ENCODE measurements at regions not wholly inside any gene's neighbourhood (a gene's known extent, or its start where the extent isn't known, plus 50 kb on each side); places are given as distances from the start of the nearest gene placed in this dataset.
"Not testable (repeated sequence)": the region's sequence is repeated elsewhere in the genome, so short reads cannot be mapped to it uniquely, and the experiment has no call there.

DNA sequence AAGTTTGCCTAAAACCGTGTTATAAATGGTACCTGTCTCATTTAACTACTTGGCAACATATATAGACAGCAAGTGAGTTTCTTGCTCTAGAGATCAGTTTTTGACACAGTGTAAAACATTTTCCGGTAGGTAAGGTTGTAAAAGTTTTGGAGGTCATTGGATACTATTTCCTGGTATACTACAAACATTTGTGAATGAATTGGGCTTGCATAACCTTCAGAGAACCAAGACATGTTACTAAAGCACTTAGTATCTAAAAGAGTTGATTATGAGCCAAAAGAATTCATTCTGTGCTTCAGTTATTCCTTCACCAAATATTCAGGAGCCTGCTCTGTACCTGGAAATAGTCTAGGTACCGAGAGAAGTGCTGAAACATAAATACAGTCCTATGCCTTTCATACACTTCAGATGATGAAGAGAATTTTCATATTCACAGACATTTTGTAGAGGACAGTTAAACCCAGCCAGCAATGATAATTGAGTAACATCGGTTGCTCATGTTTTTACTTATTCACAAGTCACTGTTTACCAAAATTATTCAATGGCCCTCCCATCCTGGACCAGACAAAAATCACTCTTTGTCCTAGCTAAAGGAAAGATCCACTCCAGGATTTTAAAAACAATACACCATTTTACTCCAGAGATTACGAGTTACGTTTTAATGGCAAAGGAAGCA, 319.4 kb upstream of the RBMS1 start:
- Mint-ChIP-seq H3K27me3 (no peaks in the 10 kb centered on the region), H3K9me3 (no peaks in the 10 kb centered on the region), H3K4me1 (no peaks in the 10 kb centered on the region), H3K4me3 (no peak overlapping the region), H3K27ac (no peak overlapping the region)
- DNase-seq (no peak), ATAC-seq (no peak)

DNA sequence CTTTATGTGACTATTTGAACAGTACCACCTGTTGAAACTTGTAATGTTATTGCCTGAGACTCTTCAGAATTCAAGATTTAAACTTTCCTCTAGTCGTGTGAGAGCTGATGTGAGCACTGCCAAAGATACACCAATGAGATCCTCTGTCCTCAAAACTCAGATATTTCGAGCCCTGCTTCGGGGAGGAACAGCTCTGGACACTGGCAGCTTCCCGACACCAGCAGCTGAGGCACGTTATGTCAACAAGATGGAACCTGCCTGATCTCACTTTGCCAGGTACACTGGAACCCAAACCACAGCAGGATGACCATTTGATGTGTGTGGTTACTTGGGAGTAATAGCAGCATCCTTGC, 319.9 kb upstream of the RBMS1 start:
- DNase-seq (no peak), ATAC-seq (no peak)
- H3K27ac Mint-ChIP-seq = no peak overlapping the region
- H3K4me3 Mint-ChIP-seq = no peak overlapping the region
- H3K27me3 Mint-ChIP-seq = no peaks in the 10 kb centered on the region
- H3K4me1 Mint-ChIP-seq = no peaks in the 10 kb centered on the region
- no peaks in the 10 kb centered on the region for H3K9me3 Mint-ChIP-seq

DNA sequence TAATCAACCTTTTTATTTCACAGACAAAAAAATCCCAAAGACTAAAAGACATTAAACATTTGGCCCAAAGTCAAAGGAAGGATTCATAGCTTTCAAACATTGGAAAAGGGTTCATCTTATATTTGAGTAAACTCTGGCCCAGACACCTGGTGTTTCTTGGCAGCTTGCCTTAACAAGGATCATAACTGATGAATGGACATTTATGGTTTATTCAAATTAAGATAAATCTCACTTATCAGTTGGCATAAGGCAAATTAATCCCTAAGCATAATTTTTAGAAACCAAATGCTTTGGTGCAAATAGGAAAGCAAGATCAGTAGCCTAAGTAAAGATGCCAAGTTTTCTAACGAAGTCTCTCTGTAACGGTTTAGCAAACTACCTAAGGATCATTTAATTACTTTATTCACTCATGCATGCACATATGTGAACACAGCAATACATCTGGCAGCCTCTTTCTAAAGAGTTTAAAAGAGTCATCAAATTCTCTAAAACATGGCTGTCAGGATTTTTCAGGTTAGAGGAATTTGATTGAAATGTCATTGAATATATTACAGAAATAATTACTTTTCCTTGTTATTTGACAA, 323.4 kb upstream of the RBMS1 start:
- H3K27ac Mint-ChIP-seq = no peak overlapping the region
- no peaks in the 10 kb centered on the region for H3K27me3 Mint-ChIP-seq
- no peaks in the 10 kb centered on the region for H3K4me1 Mint-ChIP-seq
- no peak overlapping the region for H3K4me3 Mint-ChIP-seq
- DNase-seq (no peak), ATAC-seq (no peak)
- H3K9me3 Mint-ChIP-seq = peaks cover under 1% of the 10 kb centered on the region in 2 donors

DNA sequence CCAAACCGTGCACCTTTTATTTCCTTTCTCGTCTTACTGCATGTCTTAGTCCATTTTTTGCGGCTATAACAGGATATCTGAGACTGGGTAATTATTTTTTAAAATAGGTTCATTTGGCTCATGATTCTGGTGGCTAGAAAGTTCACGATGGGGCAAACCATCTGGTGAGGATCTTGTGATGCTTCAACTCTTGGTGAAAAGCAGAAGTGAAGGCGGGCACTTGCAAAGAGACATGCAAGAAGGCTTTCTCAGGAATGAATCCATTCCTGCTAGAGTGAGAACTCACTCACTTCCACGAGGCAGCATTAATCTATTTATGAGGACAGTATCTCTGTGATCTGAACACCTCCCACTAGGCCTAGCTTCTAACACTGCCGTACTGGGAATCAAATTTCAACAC, 327.1 kb upstream of the RBMS1 start:
- H3K27me3 Mint-ChIP-seq = no peaks in the 10 kb centered on the region
- H3K4me3 Mint-ChIP-seq = no peak overlapping the region
- H3K9me3 Mint-ChIP-seq = peaks cover 24 to 30% of the 10 kb centered on the region in 2 donors
- ATAC-seq = no peak
- no peak for DNase-seq
- no peak overlapping the region for H3K27ac Mint-ChIP-seq
- H3K4me1 Mint-ChIP-seq = no peaks in the 10 kb centered on the region

DNA sequence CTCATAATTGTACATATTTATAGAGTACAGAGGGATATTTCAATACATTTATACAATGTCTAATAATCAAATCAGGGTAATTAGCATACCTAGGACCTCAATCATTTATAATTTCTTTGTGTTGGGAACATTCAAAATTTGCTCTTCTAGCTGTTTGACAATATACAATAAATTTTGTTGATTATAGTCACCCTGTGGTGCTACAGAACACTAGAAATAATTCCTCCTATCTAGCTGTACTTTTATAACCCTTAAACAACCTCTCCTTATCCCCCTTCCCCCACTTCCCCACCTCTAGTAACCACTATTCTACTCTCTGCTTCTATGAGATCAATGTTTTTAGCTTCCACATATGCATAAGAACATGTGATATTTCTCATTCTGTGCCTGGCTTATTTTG, 328.4 kb upstream of the RBMS1 start:
- no peak for ATAC-seq

DNA sequence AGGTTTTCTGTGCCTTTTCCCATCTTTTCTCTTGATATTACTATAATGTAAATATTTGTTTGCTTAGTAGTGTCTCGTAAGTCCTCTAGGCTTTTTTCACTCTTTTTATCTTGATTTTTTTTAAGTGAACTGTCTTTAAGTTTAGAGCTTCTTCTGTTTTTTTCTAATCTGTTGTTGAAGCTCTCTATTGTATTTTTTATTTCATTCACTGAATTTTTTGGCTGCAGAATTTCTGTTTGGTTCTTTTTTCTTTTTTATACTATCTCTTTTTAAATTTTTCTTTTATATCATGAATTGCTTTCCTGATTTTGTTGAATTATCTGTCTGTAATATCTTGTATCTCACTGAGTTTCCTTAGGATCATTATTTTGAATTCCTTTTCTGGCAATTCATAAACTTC, 331.8 kb upstream of the RBMS1 start:
- no peak for ATAC-seq
- Mint-ChIP-seq H3K4me3 (no peak overlapping the region), H3K27ac (no peak overlapping the region), H3K27me3 (no peaks in the 10 kb centered on the region), H3K9me3 (peaks cover 29 to 63% of the 10 kb centered on the region in 2 donors), H3K4me1 (no peaks in the 10 kb centered on the region)
- DNase-seq = no peak

More for the DNA sequence above, 328.4 kb upstream of the RBMS1 start:
- H3K27ac Mint-ChIP-seq = no peak overlapping the region
- DNase-seq = no peak
- H3K4me3 Mint-ChIP-seq = no peak overlapping the region
- no peaks in the 10 kb centered on the region for H3K4me1 Mint-ChIP-seq
- no peaks in the 10 kb centered on the region for H3K27me3 Mint-ChIP-seq
- peaks cover 29 to 43% of the 10 kb centered on the region in 2 donors for H3K9me3 Mint-ChIP-seq

DNA sequence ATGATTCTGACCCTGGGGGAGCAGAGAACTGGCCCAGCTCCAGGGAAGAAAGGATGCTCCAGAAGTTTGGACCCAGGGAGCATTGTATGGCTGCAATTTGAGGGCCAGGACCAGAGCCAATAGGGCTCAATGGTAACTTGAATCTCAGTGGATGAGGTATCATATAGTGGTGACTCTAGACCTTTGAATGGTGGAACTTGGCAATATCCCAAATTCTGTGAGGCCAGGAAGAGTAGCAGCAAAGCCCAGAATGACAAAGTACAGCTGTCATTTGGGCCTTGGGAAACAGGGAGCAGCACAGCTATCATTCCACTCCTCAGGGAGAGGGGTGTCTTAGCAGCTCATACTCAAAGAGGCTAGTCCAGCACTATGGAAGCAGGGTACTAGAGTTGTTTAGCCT, 332.9 kb upstream of the RBMS1 start:
- DNase-seq = no peak
- peaks cover 29 to 63% of the 10 kb centered on the region in 2 donors for H3K9me3 Mint-ChIP-seq
- no peaks in the 10 kb centered on the region for H3K27me3 Mint-ChIP-seq
- ATAC-seq = no peak
- no peak overlapping the region for H3K27ac Mint-ChIP-seq
- H3K4me1 Mint-ChIP-seq = no peaks in the 10 kb centered on the region
- H3K4me3 Mint-ChIP-seq = no peak overlapping the region

DNA sequence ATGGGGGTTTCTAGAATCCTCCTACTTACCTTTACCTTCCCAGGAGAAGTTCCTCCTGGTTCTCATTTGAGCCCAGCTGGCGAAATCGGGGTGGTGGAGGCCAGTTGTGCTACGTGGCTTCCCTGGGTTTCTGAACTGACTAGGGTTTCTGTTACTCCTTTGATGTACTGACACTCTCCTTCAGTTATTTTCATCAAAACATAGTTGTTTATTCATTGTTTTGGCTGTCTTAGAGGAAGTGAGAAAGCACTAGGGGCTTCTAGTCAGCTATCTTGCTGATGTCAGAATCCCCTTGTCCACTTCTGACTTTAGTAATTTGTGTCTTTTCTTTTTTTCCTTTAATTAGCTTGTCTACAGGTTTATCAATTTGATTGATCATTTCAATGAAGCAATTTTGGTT, 332.2 kb upstream of the TANK start:
- no peak overlapping the region for H3K4me3 Mint-ChIP-seq
- peaks cover 20 to 52% of the 10 kb centered on the region in 2 donors for H3K9me3 Mint-ChIP-seq
- DNase-seq (no peak), ATAC-seq (no peak)
- no peaks in the 10 kb centered on the region for H3K27me3 Mint-ChIP-seq
- H3K27ac Mint-ChIP-seq = no peak overlapping the region
- H3K4me1 Mint-ChIP-seq = no peaks in the 10 kb centered on the region

DNA sequence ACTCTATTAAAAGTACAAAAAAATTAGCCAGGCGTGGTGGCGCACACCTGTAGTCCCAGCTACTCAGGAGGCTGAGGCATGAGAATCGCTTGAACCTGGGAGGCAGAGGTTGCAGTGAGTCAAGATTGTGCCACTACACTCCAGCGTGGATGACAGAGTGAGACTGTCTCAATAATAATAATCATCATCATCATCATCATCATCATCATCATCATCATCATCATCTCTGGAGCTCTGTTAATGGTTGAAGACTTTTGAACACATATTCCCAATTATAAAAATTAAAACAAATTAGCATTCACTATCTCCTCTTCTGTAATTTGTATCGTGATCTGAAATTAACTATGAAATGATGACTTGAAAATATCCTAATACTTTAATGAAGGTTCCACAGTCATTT, 327.8 kb upstream of the TANK start:
- ATAC-seq, DNase-seq, H3K27me3 Mint-ChIP-seq, H3K27ac Mint-ChIP-seq, H3K4me1 Mint-ChIP-seq, H3K4me3 Mint-ChIP-seq: not testable (repeated sequence)
- H3K9me3 Mint-ChIP-seq = peaks cover 0 to 17% of the 10 kb centered on the region in 2 donors

DNA sequence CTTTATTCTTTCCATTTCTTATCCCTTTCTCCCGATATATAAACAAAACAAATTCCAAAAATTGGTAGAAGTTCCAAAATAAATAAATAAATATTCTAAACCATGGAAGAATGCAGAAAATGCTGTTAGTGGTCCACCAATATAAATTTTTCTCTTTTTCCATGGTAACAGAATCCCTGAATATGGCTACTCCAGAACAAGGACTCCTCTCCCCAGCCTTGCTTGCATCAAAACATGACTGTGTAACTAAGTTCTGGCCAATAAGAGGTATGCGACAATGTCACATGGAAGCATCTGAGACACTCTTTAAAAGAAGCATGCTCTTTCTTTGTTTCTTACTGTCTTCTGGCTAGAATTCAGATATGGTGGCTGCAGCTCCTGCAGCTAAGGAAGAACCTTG, 325.1 kb upstream of the TANK start:
- Mint-ChIP-seq H3K27me3 (no peaks in the 10 kb centered on the region), H3K9me3 (no peaks in the 10 kb centered on the region), H3K4me1 (no peaks in the 10 kb centered on the region), H3K27ac (no peak overlapping the region), H3K4me3 (no peak overlapping the region)
- ATAC-seq = no peak
- DNase-seq = no peak

DNA sequence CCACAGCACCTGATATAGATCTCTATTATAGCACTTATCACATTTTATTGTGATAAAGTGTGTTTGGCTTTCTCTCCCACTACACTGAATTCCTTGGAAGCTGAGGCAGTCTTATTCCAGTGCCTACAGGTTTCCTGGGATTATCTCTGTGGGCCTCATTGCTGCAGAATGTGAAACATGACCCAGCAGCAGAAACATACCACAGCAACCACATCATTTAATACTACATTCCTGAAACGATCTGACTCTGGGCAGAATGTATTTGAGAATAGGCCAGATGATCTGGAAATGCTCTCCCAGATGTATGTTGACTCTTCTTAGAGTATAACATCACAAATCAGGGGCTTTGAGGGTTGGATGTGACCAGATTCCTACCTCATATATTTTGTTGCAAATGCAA, 323.5 kb upstream of the TANK start:
- Mint-ChIP-seq H3K27ac (no peak overlapping the region), H3K27me3 (no peaks in the 10 kb centered on the region), H3K4me3 (no peak overlapping the region), H3K4me1 (no peaks in the 10 kb centered on the region), H3K9me3 (peaks cover 0 to 6% of the 10 kb centered on the region in 2 donors)
- ATAC-seq = no peak
- no peak for DNase-seq

DNA sequence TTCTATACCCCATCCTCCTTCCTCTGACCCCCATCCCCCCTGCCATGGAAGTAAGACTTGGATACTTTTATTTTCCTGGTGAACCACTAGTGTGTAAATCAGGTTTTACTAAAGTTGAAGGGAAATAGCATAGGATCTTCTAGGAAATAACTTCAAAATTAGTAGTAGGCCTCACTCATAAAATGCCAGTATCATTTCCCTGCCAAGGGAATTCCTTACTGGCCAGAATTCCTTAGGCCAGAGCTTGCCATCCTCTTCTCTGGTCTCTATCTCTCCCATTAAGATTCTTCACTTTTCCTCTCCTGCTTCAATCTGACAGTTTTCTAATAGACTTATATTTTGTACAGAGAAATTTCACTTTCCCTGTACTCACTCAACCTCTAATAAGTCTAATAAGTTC, 322.8 kb upstream of the TANK start:
- peak overlapping the region in 1 of 2 donors; percentile 48 for H3K27ac Mint-ChIP-seq
- ATAC-seq (no peak), DNase-seq (no peak)

DNA sequence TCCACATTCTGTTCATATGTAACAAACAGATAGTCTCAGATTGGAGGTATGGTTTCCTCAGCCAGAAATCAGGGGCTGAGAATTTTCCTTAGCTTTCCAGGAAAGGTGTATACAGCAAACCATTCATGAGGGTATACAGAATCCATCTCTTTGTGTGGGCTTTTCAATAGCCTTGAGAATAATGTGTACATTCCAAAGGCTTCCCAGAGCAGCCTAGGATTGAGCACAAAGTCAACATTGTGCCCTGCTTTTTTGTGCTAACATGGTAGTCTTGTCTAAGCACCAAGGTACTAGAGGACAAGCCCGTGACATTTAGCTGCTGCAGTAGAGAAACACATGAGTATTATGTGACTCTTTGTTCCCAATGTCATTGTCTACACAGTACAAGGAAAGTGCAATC, 322.1 kb upstream of the TANK start:
- DNase-seq (no peak), ATAC-seq (no peak)
- Mint-ChIP-seq H3K27ac (no peak overlapping the region), H3K9me3 (peaks cover 0 to 15% of the 10 kb centered on the region in 2 donors), H3K4me3 (no peak overlapping the region), H3K4me1 (no peaks in the 10 kb centered on the region), H3K27me3 (no peaks in the 10 kb centered on the region)

More for the DNA sequence above, 322.8 kb upstream of the TANK start:
- Mint-ChIP-seq H3K4me3 (no peak overlapping the region), H3K9me3 (peaks cover 0 to 10% of the 10 kb centered on the region in 2 donors), H3K27me3 (no peaks in the 10 kb centered on the region), H3K4me1 (no peaks in the 10 kb centered on the region)

DNA sequence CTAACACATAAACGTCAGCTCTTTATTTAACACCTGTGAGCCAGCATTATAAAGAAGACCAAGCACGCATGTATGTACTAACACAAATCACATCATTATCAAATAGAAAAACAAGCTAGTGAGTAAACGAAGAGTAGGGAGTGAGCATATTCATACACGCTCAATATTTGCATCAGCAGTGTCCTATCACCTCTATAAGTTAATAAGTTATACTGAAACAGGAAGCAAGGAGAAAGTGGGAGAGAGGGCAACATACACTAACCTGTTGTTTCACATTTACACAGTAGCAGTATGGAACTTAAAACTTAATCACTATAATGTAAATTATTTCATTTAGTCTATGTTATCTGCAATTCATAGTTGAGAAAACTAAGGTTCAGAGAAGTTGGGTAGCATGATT, 321.5 kb upstream of the TANK start:
- no peak for ATAC-seq
- Mint-ChIP-seq H3K27ac (no peak overlapping the region), H3K27me3 (no peaks in the 10 kb centered on the region), H3K4me1 (no peaks in the 10 kb centered on the region), H3K4me3 (no peak overlapping the region), H3K9me3 (peaks cover 5 to 20% of the 10 kb centered on the region in 2 donors)
- DNase-seq = no peak

DNA sequence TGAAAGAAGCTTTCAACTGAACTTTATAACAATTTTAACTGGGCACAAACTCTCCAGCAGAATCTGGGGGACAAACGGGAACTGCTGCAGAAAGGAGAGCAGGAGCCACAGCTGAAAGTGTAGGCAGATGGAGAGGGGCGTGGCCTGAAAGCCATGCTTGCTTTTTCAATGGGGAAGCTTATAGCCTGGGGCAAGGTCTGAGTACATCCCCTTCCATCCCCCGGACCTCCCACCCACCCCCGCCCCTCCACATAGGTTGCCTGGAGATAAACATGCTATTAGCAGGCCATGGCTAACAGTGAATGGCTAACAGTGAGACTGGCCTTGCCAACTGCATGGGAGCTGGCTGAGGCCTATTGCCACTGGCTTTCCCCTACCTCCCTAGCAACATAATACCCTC, 317.9 kb upstream of the TANK start:
- Mint-ChIP-seq H3K9me3 (peaks cover 25 to 38% of the 10 kb centered on the region in 2 donors), H3K27me3 (no peaks in the 10 kb centered on the region), H3K4me1 (no peaks in the 10 kb centered on the region), H3K4me3 (no peak overlapping the region), H3K27ac (no peak overlapping the region)
- ATAC-seq (no peak), DNase-seq (no peak)

DNA sequence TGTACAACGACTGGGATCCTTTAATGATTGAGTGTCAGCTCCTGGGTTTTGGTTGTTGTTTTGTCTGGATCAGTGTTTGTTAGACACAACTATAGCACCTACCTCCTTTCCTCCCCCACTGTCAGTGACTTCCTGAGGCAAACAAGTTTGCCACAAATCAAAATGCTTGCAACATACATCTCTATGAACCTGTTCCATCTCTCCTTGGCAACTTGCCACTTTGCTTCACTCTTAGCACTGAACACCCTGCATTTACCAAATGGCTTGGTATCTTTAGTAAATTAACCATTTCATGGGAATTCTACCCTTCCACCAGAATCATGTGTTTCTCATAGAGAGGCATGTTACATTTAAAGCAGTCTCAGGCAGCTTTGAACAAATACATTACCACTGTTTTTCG, 301.1 kb upstream of the TANK start:
- no peak overlapping the region for H3K4me3 Mint-ChIP-seq
- no peaks in the 10 kb centered on the region for H3K9me3 Mint-ChIP-seq
- ATAC-seq (no peak), DNase-seq (no peak)
- no peaks in the 10 kb centered on the region for H3K4me1 Mint-ChIP-seq
- no peaks in the 10 kb centered on the region for H3K27me3 Mint-ChIP-seq
- H3K27ac Mint-ChIP-seq = no peak overlapping the region

DNA sequence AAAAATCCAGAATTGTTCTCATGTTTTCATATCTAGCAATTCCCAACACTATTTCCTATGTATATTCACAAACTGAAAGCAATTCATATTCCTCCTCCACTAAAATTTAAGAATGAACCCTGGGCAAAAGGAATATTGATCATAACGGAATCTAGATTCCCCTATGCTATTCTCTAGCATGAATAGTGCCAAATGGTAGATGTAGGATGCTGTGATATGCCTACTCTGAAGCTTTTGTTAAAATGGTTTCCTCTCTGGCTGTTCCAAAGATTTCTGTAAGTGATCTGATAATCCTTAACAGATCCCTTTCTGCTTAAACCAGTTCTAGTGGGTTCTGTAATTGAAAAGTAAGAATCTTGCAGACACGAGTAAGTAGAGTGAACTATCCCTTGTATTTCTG, 298.0 kb upstream of the TANK start:
- no peak overlapping the region for H3K27ac Mint-ChIP-seq
- no peak for DNase-seq
- H3K27me3 Mint-ChIP-seq = no peaks in the 10 kb centered on the region
- H3K9me3 Mint-ChIP-seq = no peaks in the 10 kb centered on the region
- ATAC-seq = no peak
- no peak overlapping the region for H3K4me3 Mint-ChIP-seq
- no peaks in the 10 kb centered on the region for H3K4me1 Mint-ChIP-seq
